ENCODE measurements at regions not wholly inside any gene's neighbourhood (a gene's known extent, or its start where the extent isn't known, plus 50 kb on each side); places are given as distances from the start of the nearest gene placed in this dataset.
"Not testable (repeated sequence)": the region's sequence is repeated elsewhere in the genome, so short reads cannot be mapped to it uniquely, and the experiment has no call there.

- intact Hi-C loops (cut with DNase I, micrococcal nuclease): no loop called here
- no peaks in the 10 kb centered on the region for H3K9me3 Mint-ChIP-seq
- Histone ChIP-seq H3K9me3 (ENCODE audit: control insufficient read depth in 1 of 2, insufficient read depth in 1 of 2, low read length in 2 of 2) (no peaks in the 10 kb centered on the region), H3K4me3 (ENCODE audit: low read length) (no peak overlapping the region), H3K4me1 (ENCODE audit: insufficient read depth, low read length) (no peaks in the 10 kb centered on the region), H3K27ac (ENCODE audit: low read depth in 1 of 2, low read length in 2 of 2) (no peak overlapping the region), H3K27me3 (ENCODE audit: control insufficient read depth in 1 of 2, insufficient read depth in 2 of 2, low read length in 2 of 2) (peaks cover 0 to 6% of the 10 kb centered on the region in 2 experiments), H3K36me3 (ENCODE audit: insufficient read depth, low read length) (no peaks in the 10 kb centered on the region)
- no peak for ATAC-seq (ENCODE audit: poor library complexity)
- ChIA-PET POLR2A (no interaction called here), CTCF (interaction anchor here (0.6 to 0.7 kb wide), 2 partner anchors 19 to 25 kb away, joined by 3 read pairs; no protein-coding TSS in a partner anchor)
- H3K27me3 Mint-ChIP-seq: peaks cover 25% of the 10 kb centered on the region
- H3K4me1 Mint-ChIP-seq (ENCODE audit: low read depth): no peaks in the 10 kb centered on the region
- no peak overlapping the region for H3K4me3 Mint-ChIP-seq
- DNase-seq: no peak
- no peak overlapping the region for H3K27ac Mint-ChIP-seq
- no peak for TF ChIP-seq CTCF (IDR thresholded peaks at IDR 0.05)
- no peaks in the 10 kb centered on the region for H3K36me3 Mint-ChIP-seq (ENCODE audit: low read depth)
Observed at GRCh38 chr4:101644516-101644915, 146.0 kb upstream of the BANK1 start.

GRCh38 chr4:101643186-101643837, 147.2 kb upstream of the BANK1 start:
- Mint-ChIP-seq H3K27me3 (peaks cover 28% of the 10 kb centered on the region), H3K4me3 (no peak overlapping the region), H3K27ac (no peak overlapping the region), H3K36me3 (ENCODE audit: low read depth) (no peaks in the 10 kb centered on the region), H3K9me3 (no peaks in the 10 kb centered on the region), H3K4me1 (ENCODE audit: low read depth) (no peaks in the 10 kb centered on the region)
- Histone ChIP-seq H3K36me3 (ENCODE audit: insufficient read depth, low read length) (no peaks in the 10 kb centered on the region), H3K4me1 (ENCODE audit: insufficient read depth, low read length) (no peaks in the 10 kb centered on the region), H3K27ac (ENCODE audit: low read depth in 1 of 2, low read length in 2 of 2) (no peak overlapping the region), H3K4me3 (ENCODE audit: low read length) (no peak overlapping the region), H3K27me3 (ENCODE audit: control insufficient read depth in 1 of 2, insufficient read depth in 2 of 2, low read length in 2 of 2) (peaks cover 0 to 6% of the 10 kb centered on the region in 2 experiments), H3K9me3 (ENCODE audit: control insufficient read depth in 1 of 2, insufficient read depth in 1 of 2, low read length in 2 of 2) (no peaks in the 10 kb centered on the region)
- intact Hi-C loops (cut with DNase I, micrococcal nuclease): no loop called here
- no peak for TF ChIP-seq CTCF (IDR thresholded peaks at IDR 0.05)
- CTCF ChIA-PET: no interaction called here
- POLR2A ChIA-PET: no interaction called here
- ATAC-seq (ENCODE audit: poor library complexity) (no peak), DNase-seq (no peak)

- POLR2A ChIA-PET; DNase-seq; ATAC-seq (ENCODE audit: poor library complexity); H3K4me1 Mint-ChIP-seq (ENCODE audit: low read depth); H3K36me3 Mint-ChIP-seq (ENCODE audit: low read depth); H3K27me3 ChIP-seq (ENCODE audit: control insufficient read depth in 1 of 2, insufficient read depth in 2 of 2, low read length in 2 of 2); CTCF ChIA-PET; H3K9me3 ChIP-seq (ENCODE audit: control insufficient read depth in 1 of 2, insufficient read depth in 1 of 2, low read length in 2 of 2); H3K4me3 ChIP-seq (ENCODE audit: low read length); H3K9me3 Mint-ChIP-seq; H3K27ac Mint-ChIP-seq; H3K4me1 ChIP-seq (ENCODE audit: insufficient read depth, low read length); intact Hi-C loops (cut with DNase I, micrococcal nuclease); H3K27ac ChIP-seq (ENCODE audit: low read depth in 1 of 2, low read length in 2 of 2); H3K36me3 ChIP-seq (ENCODE audit: insufficient read depth, low read length); H3K4me3 Mint-ChIP-seq: not testable (repeated sequence)
- H3K27me3 Mint-ChIP-seq: peaks cover 12% of the 10 kb centered on the region
Observed at GRCh38 chr4:101632766-101633165, 157.8 kb upstream of the BANK1 start.

Data from CD4-positive, alpha-beta T cell (primary cell).